ENCODE measurements at regions not wholly inside any gene's neighbourhood (a gene's known extent, or its start where the extent isn't known, plus 50 kb on each side); places are given as distances from the start of the nearest gene placed in this dataset.

DNA sequence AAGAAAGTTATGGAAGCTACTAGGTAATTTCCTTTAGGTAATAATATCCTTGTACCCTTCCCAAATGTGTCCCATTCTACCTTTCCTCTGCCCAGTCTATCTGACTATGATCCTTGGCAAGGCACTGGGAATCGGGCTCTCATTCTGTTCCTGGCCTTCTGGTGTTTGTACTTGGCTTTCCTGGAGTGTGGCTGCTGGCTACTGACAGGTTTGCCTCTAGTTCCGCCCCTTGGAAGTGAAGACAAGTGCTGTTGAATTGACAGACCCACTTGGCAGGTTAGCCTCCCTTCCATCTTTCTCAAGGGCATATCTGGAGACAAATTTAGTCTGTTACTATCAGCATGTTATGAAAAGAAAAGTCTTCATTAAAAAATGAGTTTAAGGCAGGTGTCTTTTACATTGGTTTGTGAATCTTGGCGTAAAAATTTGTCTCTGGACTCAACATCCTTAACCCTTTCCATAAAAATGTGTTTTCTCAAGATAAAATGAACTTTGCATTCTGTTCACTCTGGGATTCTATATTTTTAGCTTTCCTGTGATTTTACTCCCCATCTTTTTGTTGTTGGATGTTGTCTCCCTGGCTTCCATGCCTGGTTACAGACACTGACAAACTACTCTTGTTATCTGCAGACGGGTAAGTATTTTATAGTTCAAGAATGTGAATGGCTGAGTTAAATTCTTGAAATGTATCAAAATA is 287.4 kb upstream of the PDGFD start:
- FAIRE-seq (no peak), DNase-seq (ENCODE audit: low spot score) (no peak)

DNA sequence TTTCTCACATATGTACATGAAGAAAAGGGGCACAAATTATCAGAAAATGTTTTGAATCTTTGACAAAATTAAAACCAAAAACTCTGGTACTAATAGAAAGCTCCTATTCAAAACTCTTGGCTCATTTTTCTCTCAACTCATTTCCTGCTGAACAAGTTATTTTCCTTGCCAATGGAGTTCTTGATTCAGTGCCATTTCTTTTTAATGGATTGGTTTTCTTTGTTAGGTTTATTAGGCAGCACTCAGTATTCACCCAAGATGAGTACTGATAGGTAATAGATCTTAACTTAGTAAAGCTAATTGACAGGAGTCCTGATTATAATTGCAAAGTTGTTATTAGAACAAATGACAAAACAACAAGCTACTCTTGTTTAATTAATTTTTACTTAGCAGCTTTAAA is 279.4 kb upstream of the PDGFD start:
- no peak for DNase-seq (ENCODE audit: low spot score)
- no peak for FAIRE-seq

DNA sequence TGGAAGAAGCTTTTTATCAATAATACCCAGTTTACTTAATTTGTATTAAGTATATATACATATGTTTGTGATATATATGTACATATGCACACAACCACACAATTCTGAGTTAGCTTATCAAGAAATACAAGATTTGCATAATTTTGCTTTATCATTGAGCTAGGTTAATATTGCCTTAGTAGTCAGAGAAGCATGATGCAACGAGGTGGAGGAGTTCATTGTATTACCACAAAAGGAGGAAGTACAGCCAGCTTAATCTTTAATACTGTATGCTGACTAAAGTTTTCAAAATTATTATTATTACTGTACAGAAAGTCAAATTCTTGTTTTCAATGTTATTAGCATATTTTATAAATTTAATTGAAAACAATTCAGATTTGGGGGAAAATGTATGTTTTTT is 278.4 kb upstream of the PDGFD start:
- no peak for FAIRE-seq
- DNase-seq (ENCODE audit: low spot score), result no peak

DNA sequence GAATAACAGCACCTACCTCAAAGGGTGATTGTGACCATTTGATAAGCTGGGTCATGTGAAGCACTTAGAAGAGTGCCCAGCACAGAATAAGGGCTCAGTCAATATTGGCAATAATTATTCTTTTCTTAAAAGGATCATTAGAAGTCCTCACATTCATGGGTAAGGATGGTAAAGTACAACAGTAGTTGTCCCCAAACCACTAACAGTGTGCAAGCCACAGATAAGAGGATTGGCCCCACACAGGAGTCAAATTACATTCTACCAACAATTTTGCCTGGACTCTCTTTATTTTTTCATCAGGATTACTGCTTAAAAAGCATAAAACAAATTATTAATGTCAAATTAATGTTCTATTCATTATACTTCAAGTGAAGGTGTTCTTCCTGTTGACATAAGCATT is 271.5 kb upstream of the PDGFD start:
- FAIRE-seq (no peak), DNase-seq (ENCODE audit: low spot score) (no peak)

DNA sequence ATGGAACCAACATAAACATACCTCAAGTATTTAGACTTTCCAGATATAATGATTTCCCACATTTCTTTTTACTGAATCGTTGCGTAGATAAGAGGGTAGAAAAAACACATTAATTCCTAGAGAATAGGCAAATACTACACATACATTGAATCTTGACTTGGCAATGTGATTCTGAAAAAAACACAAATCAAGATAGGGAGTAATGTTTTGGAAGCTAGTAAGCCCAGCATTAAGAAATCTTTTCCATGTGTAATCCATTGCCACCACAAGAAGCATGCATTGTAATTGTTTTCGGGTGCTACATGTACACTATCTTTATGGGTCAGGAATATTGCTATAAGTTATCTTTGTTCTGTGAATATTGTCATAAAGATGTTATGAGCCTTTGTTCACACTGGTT is 269.8 kb upstream of the PDGFD start:
- FAIRE-seq (no peak), DNase-seq (ENCODE audit: low spot score) (no peak)

DNA sequence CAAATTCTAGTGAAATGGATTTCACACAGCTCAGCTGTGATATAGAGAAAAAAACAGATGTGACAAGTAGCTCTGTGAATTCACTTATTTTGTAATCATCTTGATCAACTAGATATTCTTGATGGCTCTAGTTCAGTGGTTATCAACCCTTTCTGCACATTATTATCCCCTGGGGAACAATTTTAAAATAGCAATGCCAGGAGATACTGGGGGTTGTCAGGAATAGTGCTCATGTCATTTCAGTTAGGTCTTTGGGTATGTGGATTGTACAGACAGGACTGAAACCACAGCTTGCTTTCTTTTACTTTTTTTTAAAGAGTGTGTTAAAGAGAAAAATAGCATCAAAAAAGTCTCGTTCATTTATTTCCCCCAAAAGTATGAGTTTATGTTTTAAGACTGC is 269.0 kb upstream of the PDGFD start:
- FAIRE-seq, result no peak
- DNase-seq (ENCODE audit: low spot score), result no peak

DNA sequence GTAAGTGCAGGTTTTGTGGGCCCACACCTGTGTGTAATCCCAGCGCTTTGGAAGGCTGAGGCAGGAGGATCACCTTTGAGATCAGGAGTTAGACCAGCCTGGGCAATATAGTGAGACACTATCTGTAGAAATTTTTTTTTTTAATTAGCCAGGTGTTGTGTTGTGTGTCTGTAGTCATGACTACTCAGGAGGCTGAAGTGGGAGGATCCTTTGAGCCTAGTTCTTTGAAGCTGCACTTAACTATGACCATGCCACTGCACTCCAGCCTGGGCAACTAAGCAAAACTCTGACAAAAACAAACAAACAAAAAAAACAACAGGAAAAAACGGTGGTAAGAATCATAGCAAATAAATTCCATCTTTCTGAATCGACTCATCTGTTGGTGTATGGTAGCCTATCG is 268.6 kb upstream of the PDGFD start:
- FAIRE-seq (no peak), DNase-seq (ENCODE audit: low spot score) (no peak)

DNA sequence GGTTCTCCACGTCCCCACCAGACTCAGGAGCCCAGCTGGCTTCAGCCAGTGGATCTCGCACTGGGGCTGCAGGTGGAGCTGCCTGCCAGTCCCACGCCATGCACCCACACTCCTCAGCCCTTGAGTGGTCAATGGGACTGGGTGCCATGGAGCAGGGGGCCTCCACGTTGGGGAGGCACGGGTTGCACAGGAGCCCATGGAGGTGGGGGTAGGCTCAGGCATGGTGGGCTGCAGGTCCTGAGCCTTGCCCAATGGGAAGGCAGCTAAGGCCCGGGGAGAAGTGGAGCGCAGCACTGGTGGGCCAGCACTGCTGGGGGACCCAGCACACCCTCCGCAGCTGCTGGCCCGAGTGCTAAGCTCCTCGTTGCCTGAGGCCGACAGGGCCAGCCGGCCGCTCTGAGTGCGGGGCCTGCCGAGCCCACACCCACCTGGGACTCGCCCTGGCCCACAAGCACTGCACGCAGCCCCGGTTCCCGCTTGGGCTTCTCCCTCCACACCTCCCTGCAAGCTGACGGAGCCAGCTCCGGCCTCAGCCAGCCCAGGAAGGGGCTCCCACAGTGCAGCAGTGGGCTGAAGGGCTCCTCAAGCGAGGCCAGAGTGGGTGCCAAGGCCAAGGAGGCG is 258.5 kb upstream of the PDGFD start:
- FAIRE-seq, result no peak
- DNase-seq (ENCODE audit: low spot score), result no peak

DNA sequence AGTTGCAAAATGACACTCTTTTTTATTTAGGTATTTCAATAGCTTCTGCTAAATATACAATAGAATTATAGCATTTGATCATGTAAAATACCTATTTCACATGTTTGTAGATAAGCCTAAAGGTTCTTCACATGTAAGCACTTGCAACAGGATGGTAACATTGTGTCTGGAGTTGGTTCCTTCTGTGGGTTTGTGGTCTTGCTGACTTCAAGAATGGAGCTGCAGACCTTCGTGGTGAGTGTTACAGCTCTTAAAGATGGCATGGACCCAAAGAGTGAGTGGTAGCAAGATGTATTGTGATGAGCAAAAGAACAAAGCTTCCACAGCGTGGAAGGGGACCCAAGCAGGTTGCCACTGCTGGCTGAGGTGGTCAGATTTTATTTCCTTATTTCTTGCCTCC is 246.4 kb upstream of the PDGFD start:
- DNase-seq (ENCODE audit: low spot score), result no peak
- no peak for FAIRE-seq

DNA sequence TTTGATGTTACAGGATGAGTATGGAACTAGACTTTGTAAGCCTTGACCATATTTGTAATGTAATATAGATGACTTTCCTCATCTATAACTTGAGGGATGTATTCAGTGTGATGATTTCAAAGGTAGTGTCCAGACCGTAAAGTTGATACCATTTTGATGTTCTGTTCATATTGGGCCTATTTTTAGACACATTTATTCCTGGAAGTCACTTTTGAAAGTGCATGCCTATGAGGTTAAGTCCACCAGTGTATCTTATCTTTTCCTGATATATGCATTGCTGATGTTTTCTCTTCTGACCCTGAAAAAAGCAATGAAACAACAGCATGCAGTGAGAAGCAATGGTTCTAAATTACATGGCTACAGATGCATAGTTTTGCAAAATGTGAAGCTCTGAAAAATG is 244.7 kb upstream of the PDGFD start:
- DNase-seq (ENCODE audit: low spot score) (no peak), FAIRE-seq (no peak)

DNA sequence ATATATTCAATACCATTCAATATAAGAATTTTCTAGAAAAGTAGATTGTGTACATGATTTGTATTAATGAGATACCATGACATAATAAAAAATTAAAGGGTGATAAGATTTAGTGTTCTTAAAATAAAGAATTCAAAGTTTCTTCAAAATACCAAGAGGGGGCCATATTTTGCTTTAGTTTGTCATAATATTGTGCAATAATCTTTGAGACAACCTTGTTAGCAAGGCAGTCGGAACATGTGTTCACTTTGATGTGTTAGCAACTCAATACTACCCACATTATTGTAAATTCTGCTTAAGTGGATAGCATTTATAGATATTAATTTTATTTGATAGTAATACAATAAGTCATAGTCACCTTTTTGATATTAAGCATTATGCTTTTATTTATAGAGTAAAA is 241.3 kb upstream of the PDGFD start:
- FAIRE-seq, result no peak
- DNase-seq (ENCODE audit: low spot score), result no peak

DNA sequence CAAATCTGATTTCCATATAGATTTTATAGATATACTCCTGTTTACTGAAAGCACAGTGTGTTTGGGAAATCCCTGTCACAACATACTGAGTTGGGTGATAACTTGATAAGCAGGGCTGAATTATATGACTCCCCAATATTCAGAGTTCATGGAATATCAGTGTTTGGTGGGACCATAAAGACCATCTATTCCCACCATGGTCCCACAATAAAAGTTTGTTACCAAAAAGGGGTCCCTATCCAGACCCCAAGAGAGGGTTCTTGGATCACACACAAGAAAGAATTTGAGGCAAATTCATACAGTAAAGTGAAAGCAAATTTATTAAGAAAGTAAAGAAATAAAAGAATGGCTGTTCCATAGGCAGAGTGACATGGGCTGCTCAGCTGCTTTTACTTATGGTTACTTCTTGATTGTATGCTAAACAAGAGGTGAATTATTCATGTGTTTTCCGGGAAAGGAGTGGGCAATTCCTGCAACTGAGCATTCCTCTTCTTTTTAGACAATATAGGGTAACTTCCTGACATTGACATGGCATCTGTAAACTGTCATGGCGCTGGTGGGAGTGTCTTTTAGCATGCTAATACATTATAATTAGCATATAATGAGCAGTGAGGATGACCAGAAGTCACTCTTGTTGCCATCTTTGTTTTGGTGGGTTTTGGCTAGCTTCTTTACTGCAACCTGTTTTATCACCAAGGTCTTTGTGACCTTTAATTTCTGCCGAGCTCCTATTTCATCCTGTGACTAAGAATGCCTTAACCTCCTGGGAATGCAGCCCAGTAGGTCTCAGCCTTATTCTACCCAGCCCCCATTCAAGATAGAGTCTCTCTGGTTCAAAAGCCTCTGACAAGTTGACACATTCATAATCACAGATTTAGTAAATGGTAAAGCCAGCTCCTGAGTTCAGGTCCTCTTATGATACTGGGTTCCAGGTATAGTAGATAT is 240.6 kb upstream of the PDGFD start:
- FAIRE-seq (no peak), DNase-seq (ENCODE audit: low spot score) (no peak)

DNA sequence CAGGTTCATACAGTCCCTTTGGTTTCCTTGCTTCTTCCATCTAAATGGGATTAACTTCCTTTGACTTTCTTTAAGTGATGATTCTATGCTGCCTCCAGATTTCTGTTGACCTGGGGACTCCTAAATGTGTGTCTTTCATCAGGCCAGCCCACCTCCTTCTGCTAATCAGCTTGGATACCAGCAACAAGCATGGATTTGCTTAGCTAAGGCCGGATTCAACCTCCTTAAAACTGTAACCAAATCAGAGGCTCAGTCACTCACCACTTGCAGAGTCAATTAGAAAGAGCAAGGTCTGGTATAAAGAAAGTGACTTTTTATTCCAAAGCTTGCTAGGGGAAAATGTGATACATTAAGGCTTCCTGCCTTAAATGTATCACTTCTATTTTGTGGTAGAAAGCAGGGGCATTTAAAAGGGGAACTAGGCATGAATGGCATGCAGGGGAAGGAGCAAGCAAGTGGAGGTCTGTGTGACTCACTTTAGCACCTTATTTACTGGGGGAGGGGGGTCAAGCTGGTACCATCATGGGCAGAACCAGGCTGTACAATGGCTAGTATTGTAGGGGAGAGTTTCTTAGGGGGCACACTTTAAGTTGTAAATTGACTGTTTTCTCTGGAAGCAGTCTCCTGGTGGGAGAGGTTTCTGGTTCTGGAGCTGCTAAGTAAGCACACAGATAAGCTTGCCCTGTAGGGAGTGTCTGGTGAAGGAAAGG is 239.0 kb upstream of the PDGFD start:
- DNase-seq (ENCODE audit: low spot score) (peak; percentile 11), FAIRE-seq (no peak)

DNA sequence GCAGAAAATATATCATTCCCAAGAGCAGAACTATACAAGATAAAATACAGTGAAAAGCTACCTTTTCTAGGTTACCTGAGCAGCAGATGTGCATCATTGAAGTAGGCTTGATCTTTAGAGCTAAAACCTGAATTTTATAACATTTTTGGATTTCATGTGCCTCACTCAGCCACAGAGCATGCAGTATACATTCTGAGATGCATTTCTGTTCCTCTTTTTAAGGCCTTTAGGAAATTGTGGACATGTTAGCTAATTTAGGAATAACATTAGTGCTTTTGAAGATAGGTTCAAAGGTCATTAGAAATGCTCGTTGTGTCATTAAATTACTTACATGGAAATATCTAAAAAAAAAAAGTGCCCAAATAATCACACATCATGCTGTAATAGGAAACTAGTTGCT is 230.6 kb upstream of the PDGFD start:
- DNase-seq (ENCODE audit: low spot score) (no peak), FAIRE-seq (no peak)

DNA sequence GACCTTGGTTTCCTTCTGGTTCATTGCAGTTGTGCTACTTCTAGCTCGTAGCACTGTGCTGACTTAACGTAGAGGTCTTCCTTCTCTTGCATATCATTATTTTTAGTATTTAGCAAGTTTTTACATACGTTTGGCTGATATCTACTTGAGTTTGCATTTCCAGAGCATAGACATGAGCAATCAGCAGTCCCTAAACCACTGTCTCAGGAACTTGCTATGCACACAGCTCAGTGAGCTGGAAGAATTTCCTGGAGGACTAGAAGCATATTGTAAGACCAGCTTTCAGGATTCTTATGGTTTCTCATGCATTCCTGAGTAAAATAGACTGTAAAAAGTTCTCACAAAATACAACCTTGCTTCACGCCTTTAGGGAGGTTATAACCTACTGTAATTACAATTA is 226.7 kb upstream of the PDGFD start:
- no peak for FAIRE-seq
- no peak for DNase-seq (ENCODE audit: low spot score)

DNA sequence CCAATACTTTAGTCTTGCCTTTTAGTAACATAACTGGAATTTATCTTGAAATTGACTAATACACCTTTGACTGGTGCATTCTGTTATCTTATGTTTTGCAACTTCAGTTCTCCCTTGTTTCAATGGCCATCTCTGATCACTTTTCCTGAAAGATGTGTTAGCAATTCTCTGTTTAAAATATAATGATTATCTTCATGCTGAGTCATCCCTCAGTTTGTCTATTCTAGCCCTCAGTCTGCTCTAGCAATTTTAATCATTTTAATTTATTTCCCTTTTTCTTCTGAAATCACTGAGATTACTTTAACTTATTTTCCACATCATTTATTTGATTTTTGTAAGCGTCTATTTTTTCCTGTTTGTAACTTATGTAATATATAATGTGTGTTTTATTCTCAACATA is 221.9 kb upstream of the PDGFD start:
- no peak for FAIRE-seq

DNA sequence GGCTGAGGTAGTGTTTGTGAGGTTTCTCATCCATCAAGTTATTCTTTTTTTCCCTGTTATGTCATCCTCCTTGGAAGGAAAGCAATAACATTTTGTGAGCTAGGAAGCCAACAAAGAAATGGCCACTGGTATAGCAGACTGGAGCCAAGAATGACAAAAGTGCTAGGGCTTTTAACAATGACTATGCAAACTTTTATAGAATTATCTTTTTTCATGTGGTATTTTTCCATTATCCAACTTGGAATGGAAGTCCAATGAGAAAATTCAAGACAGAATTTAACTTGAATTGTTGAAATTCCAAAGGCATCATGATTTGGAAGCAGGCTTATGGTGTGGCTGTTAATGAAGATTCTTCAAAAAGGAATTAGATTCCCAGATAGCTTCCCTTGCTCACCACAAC is 216.4 kb upstream of the PDGFD start:
- FAIRE-seq, result no peak
- DNase-seq (ENCODE audit: low spot score), result no peak

More for the DNA sequence above, 221.9 kb upstream of the PDGFD start:
- DNase-seq (ENCODE audit: low spot score), result no peak

DNA sequence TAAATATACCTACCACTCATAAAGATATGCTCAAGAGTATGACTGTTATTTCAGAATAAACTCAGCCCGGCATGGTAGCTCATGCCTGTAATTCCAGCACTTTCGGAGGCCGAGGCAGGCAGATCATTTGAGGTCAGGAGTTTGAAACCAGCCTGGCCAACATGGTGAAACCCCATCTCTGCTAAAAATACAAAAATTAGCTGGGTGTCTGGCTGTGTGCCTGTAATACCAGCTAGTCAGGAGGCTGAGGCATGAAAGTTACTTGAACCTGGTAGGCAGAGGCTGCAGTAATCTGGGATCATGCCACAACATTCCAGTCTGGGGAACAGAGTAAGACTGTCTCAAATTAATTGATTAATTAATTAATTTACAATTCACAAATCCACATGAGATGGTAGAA is 208.2 kb upstream of the PDGFD start:
- DNase-seq (ENCODE audit: low spot score), result no peak
- FAIRE-seq, result no peak

DNA sequence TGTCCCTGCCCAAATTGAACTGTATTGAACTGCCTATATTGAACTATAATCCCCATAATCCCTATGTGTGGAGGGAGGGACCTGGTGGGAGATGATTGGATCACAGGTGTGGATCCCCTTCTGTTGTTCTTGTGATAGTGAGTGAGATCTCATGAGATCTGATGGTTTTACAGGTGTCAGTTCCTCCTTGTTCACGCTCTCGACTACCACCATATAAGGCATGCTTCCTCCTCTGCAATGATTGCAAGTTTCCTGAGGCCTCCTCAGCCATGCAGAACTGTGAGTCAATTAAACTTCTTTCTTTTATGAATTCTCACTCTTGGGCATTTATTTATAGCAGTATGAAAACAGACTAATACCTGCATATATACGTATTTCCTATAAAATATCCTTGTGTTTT is 206.5 kb upstream of the PDGFD start:
- no peak for DNase-seq (ENCODE audit: low spot score)
- FAIRE-seq, result no peak

DNA sequence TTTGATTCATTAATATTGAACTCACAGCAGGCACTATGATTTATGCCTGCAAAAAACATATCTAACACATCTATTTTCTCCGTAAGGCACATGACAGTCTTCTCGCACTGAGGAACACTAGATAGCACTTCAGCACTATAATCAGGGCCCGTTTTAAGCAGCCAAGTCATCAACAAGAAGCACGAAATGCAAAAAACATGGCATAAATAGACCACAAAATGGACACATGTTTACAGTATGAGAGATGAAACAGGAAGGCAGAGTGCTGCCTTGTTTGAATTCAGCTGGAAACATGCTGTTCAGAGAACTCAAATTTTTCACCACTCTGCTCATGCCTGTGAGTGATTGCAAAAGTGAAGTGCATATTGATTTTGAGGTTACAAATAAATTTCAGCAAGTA is 205.8 kb upstream of the PDGFD start:
- no peak for FAIRE-seq

DNA sequence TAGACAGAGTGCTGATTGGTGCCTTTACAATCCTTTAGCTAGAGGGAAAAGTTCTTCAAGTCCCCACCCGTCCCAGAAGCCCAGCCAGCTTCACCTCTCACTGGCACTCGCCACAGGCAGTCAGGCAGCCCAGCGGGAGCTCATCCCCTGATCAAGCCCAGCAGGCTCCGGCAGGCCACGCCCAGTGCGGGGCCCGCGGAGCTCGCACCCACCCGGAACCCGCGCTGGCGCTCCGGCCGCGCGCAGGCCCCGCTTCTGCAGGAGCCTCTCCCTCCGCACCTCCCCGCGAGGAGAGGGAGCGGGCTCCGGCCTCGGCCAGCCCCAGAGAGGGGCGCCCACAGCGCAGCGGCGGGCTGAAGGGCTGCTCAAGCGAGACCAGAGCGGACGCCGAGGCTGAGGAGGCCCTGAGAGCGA is 202.4 kb upstream of the PDGFD start:
- no peak for FAIRE-seq

More for the DNA sequence above, 205.8 kb upstream of the PDGFD start:
- DNase-seq (ENCODE audit: low spot score), result no peak

DNA sequence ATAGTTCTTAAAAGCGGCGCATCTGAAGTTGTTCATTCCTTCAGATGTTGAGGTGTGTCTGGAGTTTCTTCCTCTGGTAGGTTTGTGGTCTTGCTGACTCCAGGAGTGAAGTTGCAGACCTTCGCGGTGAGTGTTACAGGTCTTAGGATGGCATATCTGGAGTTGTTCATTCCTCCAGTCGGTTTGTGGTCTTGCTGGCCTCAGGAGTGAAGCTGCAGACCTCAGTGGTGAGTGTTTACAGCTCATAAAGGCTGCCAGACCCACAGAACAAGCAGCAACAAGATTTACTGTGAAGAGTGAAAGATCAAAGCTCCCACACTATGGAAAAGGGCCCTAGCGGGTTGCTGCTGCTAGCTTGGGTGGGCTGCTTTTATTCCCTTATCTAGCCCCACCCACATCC is 201.7 kb upstream of the PDGFD start:
- no peak for FAIRE-seq

More for the DNA sequence above, 202.4 kb upstream of the PDGFD start:
- no peak for DNase-seq (ENCODE audit: low spot score)

More for the DNA sequence above, 201.7 kb upstream of the PDGFD start:
- no peak for DNase-seq (ENCODE audit: low spot score)

Data from urothelium cell line (cell line).